ENCODE measurements at regions not wholly inside any gene's neighbourhood (a gene's known extent, or its start where the extent isn't known, plus 50 kb on each side); places are given as distances from the start of the nearest gene placed in this dataset.

- no peak for TF ChIP-seq EZH2 (IDR thresholded peaks at IDR 0.05; ENCODE audit: low read depth, unreplicated experiment)
- TF ChIP-seq CTCF (conservative IDR thresholded peaks at IDR 0.05; ENCODE audit: low read depth in 2 of 2), result no peak
- TF ChIP-seq EZH2phosphoT487 (IDR thresholded peaks at IDR 0.05; ENCODE audit: unreplicated experiment), result no peak
- TF ChIP-seq REST (IDR thresholded peaks at IDR 0.05; ENCODE audit: unreplicated experiment), result no peak
- no peak for TF ChIP-seq POLR2AphosphoS5 (IDR thresholded peaks at IDR 0.05; ENCODE audit: low read depth)
- TF ChIP-seq CREB1 (CRISPR knock-in tag; IDR thresholded peaks at IDR 0.05; ENCODE audit: low read depth), result no peak
- TF ChIP-seq ZNF114 (CRISPR knock-in tag; IDR thresholded peaks at IDR 0.05), result no peak
- no peak for TF ChIP-seq STAT1 (IDR thresholded peaks at IDR 0.05; ENCODE audit: unreplicated experiment)
- TF ChIP-seq JUNB (IDR thresholded peaks at IDR 0.05; ENCODE audit: unreplicated experiment), result no peak
Observed at GRCh38 chr10:113244750-113245149, 294.7 kb downstream of the TCF7L2 start.
